Ovary (tissue), 3 donors: ENCODE measurements at regions not wholly inside any gene's neighbourhood (a gene's known extent, or its start where the extent isn't known, plus 50 kb on each side); places are given as distances from the start of the nearest gene placed in this dataset.

Experiments
- CTCF ChIP-seq, 3 donors: fragments of 450-650 bp in 2 of 3; fragments of 200-600 bp in 1 of 3; IDR thresholded peaks; one replicate each; pipeline versions ENCODE4 v1.5.1 to v1.8.0; 2016 to 2022; ENCODE audit warnings: antibody characterized with exemption in 3 of 3, mild to moderate bottlenecking in 1 of 3
- EP300 ChIP-seq: sonication (generic); formaldehyde crosslinking; IDR thresholded peaks from one replicate; pipeline ENCODE4 v1.6.1; 2017; ENCODE audit warnings: antibody characterized with exemption
- donor health status: DM: no; HTN: no; CAD: no.

GRCh38 chr21:15192243-15192642, 127.4 kb upstream of the NRIP1 start:
- TF ChIP-seq CTCF (IDR thresholded peaks at IDR 0.05) (no peak), EP300 (no peak)
